ENCODE measurements at regions not wholly inside any gene's neighbourhood (a gene's known extent, or its start where the extent isn't known, plus 50 kb on each side); places are given as distances from the start of the nearest gene placed in this dataset.
"Not testable (repeated sequence)": the region's sequence is repeated elsewhere in the genome, so short reads cannot be mapped to it uniquely, and the experiment has no call there.

DNA sequence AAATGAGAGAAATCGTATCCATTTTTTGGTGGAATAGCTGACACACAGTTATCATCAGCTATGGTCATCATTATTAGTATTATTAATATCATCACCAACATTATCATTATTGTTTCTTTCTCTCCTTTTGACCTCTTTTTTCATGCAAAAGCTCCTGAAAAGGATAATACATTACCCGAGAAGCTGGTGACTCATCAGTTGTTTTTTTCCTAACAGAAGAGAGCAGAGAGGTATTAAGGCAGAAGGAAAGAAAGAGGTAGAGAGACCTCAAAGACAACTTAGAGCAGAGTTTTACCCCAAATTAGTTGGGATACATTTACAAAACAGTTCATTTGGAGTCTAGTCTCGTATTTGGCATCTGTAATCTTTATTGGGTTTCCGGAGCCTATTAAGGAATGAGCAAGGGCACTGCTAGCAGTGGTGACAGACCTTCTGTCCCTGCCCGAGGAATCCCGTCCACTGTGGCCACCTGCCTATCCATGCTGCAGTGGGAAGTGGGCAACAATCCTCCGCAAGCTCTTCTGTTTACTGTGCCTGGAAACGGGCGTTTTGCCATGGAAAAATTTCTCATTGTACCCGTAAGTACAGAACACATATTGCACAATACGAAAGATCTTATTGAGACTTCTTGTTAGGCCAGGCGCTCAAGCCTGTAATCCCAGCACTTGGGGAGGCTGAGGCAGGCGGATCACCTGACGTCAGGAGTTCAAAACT, 170.0 kb upstream of the MKLN1 start:
- no peak overlapping the region for H3K9ac ChIP-seq (ENCODE audit: insufficient read depth, low read length, poor library complexity, severe bottlenecking)
- no peaks in the 10 kb centered on the region for H3K27me3 ChIP-seq (ENCODE audit: control insufficient read depth in 2 of 2, insufficient read depth in 2 of 2, low read length in 2 of 2)
- no peaks in the 10 kb centered on the region for H3K4me1 ChIP-seq (ENCODE audit: control insufficient read depth in 1 of 2, insufficient read depth in 2 of 2, low read length in 2 of 2)
- Mint-ChIP-seq H3K36me3 (no peaks in the 10 kb centered on the region), H3K4me3 (no peak overlapping the region), H3K9me3 (no peaks in the 10 kb centered on the region), H3K27ac (no peak overlapping the region), H3K27me3 (ENCODE audit: low read depth in 3 of 3) (peaks cover 3 to 5% (median 4%) of the 10 kb centered on the region in 3 donors), H3K4me1 (no peaks in the 10 kb centered on the region)
- TF ChIP-seq, protein P1, sequence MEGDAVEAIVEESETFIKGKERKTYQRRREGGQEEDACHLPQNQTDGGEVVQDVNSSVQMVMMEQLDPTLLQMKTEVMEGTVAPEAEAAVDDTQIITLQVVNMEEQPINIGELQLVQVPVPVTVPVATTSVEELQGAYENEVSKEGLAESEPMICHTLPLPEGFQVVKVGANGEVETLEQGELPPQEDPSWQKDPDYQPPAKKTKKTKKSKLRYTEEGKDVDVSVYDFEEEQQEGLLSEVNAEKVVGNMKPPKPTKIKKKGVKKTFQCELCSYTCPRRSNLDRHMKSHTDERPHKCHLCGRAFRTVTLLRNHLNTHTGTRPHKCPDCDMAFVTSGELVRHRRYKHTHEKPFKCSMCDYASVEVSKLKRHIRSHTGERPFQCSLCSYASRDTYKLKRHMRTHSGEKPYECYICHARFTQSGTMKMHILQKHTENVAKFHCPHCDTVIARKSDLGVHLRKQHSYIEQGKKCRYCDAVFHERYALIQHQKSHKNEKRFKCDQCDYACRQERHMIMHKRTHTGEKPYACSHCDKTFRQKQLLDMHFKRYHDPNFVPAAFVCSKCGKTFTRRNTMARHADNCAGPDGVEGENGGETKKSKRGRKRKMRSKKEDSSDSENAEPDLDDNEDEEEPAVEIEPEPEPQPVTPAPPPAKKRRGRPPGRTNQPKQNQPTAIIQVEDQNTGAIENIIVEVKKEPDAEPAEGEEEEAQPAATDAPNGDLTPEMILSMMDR (IDR thresholded peaks at IDR 0.05) = no peak
- no peaks in the 10 kb centered on the region for H3K36me3 ChIP-seq (replicated peaks in 1 of 2; ENCODE audit: control insufficient read depth in 1 of 2, insufficient read depth in 2 of 2, low read length in 2 of 2)
- no peak overlapping the region for H2AFZ ChIP-seq (ENCODE audit: insufficient read depth, low read depth, low read length, poor library complexity, severe bottlenecking)
- DNase-seq = no peak
- no peaks in the 10 kb centered on the region for H4K20me1 ChIP-seq (ENCODE audit: insufficient read depth, low read length)
- WGBS (ENCODE audit: insufficient coverage) = 86% methylated on average over 12 of the region's 14 CpGs
- no peak overlapping the region for H3K27ac ChIP-seq (ENCODE audit: low read depth in 1 of 2, low read length in 2 of 2)
- no peak overlapping the region for H3K4me2 ChIP-seq (replicated peaks; ENCODE audit: extremely low read depth, low read length, poor library complexity, severe bottlenecking)
- no peaks in the 10 kb centered on the region for H3K9me3 ChIP-seq (replicated peaks in 1 of 2; ENCODE audit: control insufficient read depth in 1 of 2, insufficient read depth in 1 of 2, low read length in 2 of 2)
- H3K4me3 ChIP-seq (replicated peaks in 1 of 3; ENCODE audit: low read depth in 2 of 3, low read length in 3 of 3) = no peak overlapping the region
- intact Hi-C loops (cut with micrococcal nuclease) = no loop called here
- no peaks in the 10 kb centered on the region for H3K79me2 ChIP-seq (ENCODE audit: insufficient read depth, low read length)

DNA sequence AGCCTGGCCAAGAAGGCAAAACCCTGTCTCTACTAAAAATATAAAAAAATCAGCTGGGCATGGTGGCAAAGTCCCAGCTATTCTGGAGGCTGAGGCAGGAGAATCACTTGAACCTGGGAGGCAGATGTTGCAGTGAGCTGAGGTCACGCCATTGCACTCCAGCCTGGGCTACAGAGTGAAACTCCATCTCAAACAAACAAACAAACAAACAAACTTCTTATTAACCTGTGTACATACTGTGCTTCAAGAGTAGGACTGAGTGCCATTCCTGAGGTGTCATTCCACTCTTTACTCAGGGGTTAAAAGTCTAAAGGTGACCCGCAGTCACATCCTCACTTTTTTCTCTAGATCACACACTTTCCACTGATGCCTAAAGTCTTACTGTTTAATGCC, 169.4 kb upstream of the MKLN1 start:
- H3K27ac ChIP-seq (ENCODE audit: low read depth in 1 of 2, low read length in 2 of 2); H3K9me3 ChIP-seq (replicated peaks in 1 of 2; ENCODE audit: control insufficient read depth in 1 of 2, insufficient read depth in 1 of 2, low read length in 2 of 2); H3K79me2 ChIP-seq (ENCODE audit: insufficient read depth, low read length); H3K4me1 Mint-ChIP-seq; H3K4me3 ChIP-seq (replicated peaks in 1 of 3; ENCODE audit: low read depth in 2 of 3, low read length in 3 of 3); H3K4me3 Mint-ChIP-seq; H3K27ac Mint-ChIP-seq; H2AFZ ChIP-seq (ENCODE audit: insufficient read depth, low read depth, low read length, poor library complexity, severe bottlenecking); H3K4me2 ChIP-seq (replicated peaks; ENCODE audit: extremely low read depth, low read length, poor library complexity, severe bottlenecking); H3K4me1 ChIP-seq (ENCODE audit: control insufficient read depth in 1 of 2, insufficient read depth in 2 of 2, low read length in 2 of 2); H3K9ac ChIP-seq (ENCODE audit: insufficient read depth, low read length, poor library complexity, severe bottlenecking); H3K27me3 Mint-ChIP-seq (ENCODE audit: low read depth in 3 of 3); intact Hi-C loops (cut with micrococcal nuclease); DNase-seq; H3K9me3 Mint-ChIP-seq; H3K36me3 ChIP-seq (replicated peaks in 1 of 2; ENCODE audit: control insufficient read depth in 1 of 2, insufficient read depth in 2 of 2, low read length in 2 of 2); H3K36me3 Mint-ChIP-seq; H3K27me3 ChIP-seq (ENCODE audit: control insufficient read depth in 2 of 2, insufficient read depth in 2 of 2, low read length in 2 of 2); H4K20me1 ChIP-seq (ENCODE audit: insufficient read depth, low read length): not testable (repeated sequence)
- 100% methylated on average over 2 of the region's 2 CpGs for WGBS (ENCODE audit: insufficient coverage)

Data from CD14-positive monocyte (primary cell).